Type B pancreatic cell (in vitro differentiated cells): ENCODE measurements at regions not wholly inside any gene's neighbourhood (a gene's known extent, or its start where the extent isn't known, plus 50 kb on each side); places are given as distances from the start of the nearest gene placed in this dataset.

Experiments
- DNase-seq: peaks from one replicate; pipeline ENCODE4 v3.0.0; 2021; ENCODE audit warnings: mixed read lengths; ENCODE audit not compliant: unreplicated experiment; ENCODE audit errors: extremely low spot score
- H3K27ac Mint-ChIP-seq: 2 replicates; pipeline ENCODE4 v1.8.0; 2021; ENCODE audit warnings: mild to moderate bottlenecking, mixed read lengths
- H3K27me3 Mint-ChIP-seq: 2 replicates; pipeline ENCODE4 v1.8.0; 2021; ENCODE audit warnings: mixed read lengths
- H3K36me3 Mint-ChIP-seq: 2 replicates; pipeline ENCODE4 v1.8.0; 2021; ENCODE audit warnings: mixed read lengths
- H3K4me1 Mint-ChIP-seq: one replicate; pipeline ENCODE4 v1.8.0; 2021; ENCODE audit warnings: mixed read lengths; ENCODE audit not compliant: unreplicated experiment
- H3K4me3 Mint-ChIP-seq: 2 replicates; pipeline ENCODE4 v1.8.0; 2021; ENCODE audit warnings: mild to moderate bottlenecking, mixed read lengths
- H3K9me3 Mint-ChIP-seq: 2 replicates; pipeline ENCODE4 v1.8.0; 2021; ENCODE audit warnings: mixed read lengths
- TF ChIP-seq, protein P1 (sequence below): fragments of 200-600 bp; sonication (generic); conservative IDR thresholded peaks from 2 replicates; pipeline ENCODE4 v1.5.0; 2021; ENCODE audit warnings: antibody characterized with exemption, mild to moderate bottlenecking

DNA sequence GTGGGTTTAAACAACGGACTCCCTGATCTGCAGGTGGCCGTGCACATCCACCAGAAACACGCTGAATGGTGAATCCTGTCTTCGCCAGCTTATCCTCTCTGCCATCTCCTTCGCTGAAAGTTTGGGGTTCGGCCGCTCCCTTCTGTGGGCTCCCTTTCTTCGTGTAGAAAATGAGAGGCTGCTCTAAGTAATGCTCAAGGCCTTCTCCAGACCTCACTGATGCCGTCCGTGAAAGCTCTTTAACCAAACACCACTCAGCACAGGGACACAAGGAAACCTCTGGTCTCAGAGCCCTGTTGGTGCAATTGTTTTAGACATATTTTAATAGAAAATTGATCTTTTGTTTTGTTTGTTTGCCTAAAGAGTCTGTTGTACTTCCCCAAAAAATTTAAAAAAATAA is 596.5 kb downstream of the IRX1 start:
- TF ChIP-seq, protein P1, sequence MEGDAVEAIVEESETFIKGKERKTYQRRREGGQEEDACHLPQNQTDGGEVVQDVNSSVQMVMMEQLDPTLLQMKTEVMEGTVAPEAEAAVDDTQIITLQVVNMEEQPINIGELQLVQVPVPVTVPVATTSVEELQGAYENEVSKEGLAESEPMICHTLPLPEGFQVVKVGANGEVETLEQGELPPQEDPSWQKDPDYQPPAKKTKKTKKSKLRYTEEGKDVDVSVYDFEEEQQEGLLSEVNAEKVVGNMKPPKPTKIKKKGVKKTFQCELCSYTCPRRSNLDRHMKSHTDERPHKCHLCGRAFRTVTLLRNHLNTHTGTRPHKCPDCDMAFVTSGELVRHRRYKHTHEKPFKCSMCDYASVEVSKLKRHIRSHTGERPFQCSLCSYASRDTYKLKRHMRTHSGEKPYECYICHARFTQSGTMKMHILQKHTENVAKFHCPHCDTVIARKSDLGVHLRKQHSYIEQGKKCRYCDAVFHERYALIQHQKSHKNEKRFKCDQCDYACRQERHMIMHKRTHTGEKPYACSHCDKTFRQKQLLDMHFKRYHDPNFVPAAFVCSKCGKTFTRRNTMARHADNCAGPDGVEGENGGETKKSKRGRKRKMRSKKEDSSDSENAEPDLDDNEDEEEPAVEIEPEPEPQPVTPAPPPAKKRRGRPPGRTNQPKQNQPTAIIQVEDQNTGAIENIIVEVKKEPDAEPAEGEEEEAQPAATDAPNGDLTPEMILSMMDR = no peak
- no peaks in the 10 kb centered on the region for H3K36me3 Mint-ChIP-seq
- peaks cover 6% of the 10 kb centered on the region for H3K27me3 Mint-ChIP-seq
- no peak overlapping the region for H3K4me3 Mint-ChIP-seq
- no peak for DNase-seq
- no peaks in the 10 kb centered on the region for H3K4me1 Mint-ChIP-seq
- H3K9me3 Mint-ChIP-seq = peaks cover 5% of the 10 kb centered on the region
- H3K27ac Mint-ChIP-seq = no peak overlapping the region

GRCh38 chr5:4196744-4197143 is 601.1 kb downstream of the IRX1 start:
- no peak for DNase-seq
- Mint-ChIP-seq H3K9me3 (no peaks in the 10 kb centered on the region), H3K27ac (no peak overlapping the region), H3K4me3 (no peak overlapping the region), H3K4me1 (peaks cover 6% of the 10 kb centered on the region), H3K36me3 (no peaks in the 10 kb centered on the region), H3K27me3 (peaks cover 11% of the 10 kb centered on the region)
- TF ChIP-seq, protein P1 = no peak

GRCh38 chr5:4197151-4197550 is 601.5 kb downstream of the IRX1 start:
- Mint-ChIP-seq H3K27me3 (peaks cover 11% of the 10 kb centered on the region), H3K9me3 (no peaks in the 10 kb centered on the region), H3K36me3 (no peaks in the 10 kb centered on the region), H3K4me3 (no peak overlapping the region), H3K4me1 (peaks cover 6% of the 10 kb centered on the region), H3K27ac (no peak overlapping the region)
- no peak for DNase-seq
- TF ChIP-seq, protein P1 = no peak

- no peak overlapping the region for H3K27ac Mint-ChIP-seq
Measured at GRCh38 chr5:4198461-4198860, 602.8 kb downstream of the IRX1 start.

DNA sequence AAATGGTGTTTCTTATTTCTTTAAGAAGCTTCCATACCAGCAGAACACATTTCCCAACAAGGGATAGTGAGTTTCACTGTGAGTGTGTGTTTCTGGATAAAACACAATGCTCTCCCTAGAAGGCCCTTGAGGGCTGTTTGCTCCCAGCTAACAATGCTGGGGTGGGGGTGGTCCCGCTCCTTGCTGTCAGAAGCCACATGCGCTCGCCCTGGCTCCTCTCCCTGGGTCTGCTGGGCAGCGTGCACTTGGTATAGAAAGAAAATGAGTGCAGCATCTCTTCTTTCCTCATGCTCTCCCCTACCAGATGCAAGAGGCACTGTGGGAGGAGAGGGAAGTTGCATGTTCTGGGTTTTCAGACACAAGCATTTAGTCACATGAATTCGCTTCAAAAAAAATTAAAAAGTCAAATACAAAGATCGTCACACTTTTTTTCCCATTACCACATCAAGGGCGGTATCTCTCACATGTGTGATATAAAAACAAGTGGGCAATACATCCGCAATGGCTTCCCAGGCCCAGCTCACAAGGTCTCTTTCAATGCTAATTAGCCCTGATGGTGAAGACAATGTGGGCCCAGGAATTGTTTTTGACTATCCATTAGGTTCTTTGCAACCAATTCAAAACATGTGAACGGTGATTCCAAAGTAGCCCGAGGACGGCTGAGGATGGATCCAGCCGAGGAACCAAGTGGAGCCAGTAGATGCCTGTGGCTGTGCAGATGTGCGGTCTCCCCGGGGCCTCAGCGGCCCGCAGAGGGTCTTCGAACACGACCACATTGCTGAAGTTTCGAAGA is 603.6 kb downstream of the IRX1 start:
- Mint-ChIP-seq H3K4me1 (peaks cover 6% of the 10 kb centered on the region), H3K27me3 (peaks cover 11% of the 10 kb centered on the region), H3K27ac (no peak overlapping the region), H3K36me3 (no peaks in the 10 kb centered on the region), H3K4me3 (no peak overlapping the region), H3K9me3 (no peaks in the 10 kb centered on the region)
- TF ChIP-seq, protein P1 = no peak
- no peak for DNase-seq

More at GRCh38 chr5:4198461-4198860, 602.8 kb downstream of the IRX1 start:
- H3K4me3 Mint-ChIP-seq = no peak overlapping the region
- H3K36me3 Mint-ChIP-seq = no peaks in the 10 kb centered on the region
- peaks cover 6% of the 10 kb centered on the region for H3K4me1 Mint-ChIP-seq
- peaks cover 11% of the 10 kb centered on the region for H3K27me3 Mint-ChIP-seq
- no peaks in the 10 kb centered on the region for H3K9me3 Mint-ChIP-seq
- TF ChIP-seq, protein P1 = no peak
- no peak for DNase-seq
